PC-3 (cell line): ENCODE measurements at regions not wholly inside any gene's neighbourhood (a gene's known extent, or its start where the extent isn't known, plus 50 kb on each side); places are given as distances from the start of the nearest gene placed in this dataset.

Source experiments
- CTCF ChIP-seq: fragments of 300-600 bp; sonication (generic); conservative IDR thresholded peaks from 2 replicates; pipeline ENCODE4 v1.5.1; 2017; ENCODE audit warnings: antibody characterized with exemption, low read depth, mild to moderate bottlenecking, low read length
- EZH2phosphoT487 ChIP-seq: fragments of 300-600 bp; sonication (generic); IDR thresholded peaks from 2 replicates; pipeline ENCODE4 v1.6.1; 2018; ENCODE audit warnings: mild to moderate bottlenecking, antibody characterized with exemption, low read length, borderline replicate concordance

DNA sequence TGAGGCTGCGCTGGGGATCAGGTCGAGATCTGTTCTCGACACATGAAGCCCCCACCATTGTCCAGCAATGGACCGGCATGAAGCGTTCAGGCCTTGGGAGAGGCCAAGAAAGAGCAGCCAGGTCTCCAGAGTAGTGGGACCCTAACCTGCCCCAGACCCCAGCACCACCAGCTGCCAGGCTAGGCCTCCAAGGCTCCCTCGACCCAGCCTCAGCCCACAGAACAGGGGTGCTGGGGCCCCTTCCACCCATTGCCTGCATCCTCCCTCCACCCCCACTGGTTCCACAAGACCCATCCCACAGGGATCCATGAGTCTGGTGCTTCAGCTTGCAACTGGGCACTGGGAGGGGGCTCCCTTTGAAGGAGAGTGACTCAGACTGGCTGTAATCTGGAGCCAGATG, 120.3 kb downstream of the TUBA3C start:
- TF ChIP-seq CTCF (no peak), EZH2phosphoT487 (no peak)
